ENCODE measurements at regions not wholly inside any gene's neighbourhood (a gene's known extent, or its start where the extent isn't known, plus 50 kb on each side); places are given as distances from the start of the nearest gene placed in this dataset.

DNA sequence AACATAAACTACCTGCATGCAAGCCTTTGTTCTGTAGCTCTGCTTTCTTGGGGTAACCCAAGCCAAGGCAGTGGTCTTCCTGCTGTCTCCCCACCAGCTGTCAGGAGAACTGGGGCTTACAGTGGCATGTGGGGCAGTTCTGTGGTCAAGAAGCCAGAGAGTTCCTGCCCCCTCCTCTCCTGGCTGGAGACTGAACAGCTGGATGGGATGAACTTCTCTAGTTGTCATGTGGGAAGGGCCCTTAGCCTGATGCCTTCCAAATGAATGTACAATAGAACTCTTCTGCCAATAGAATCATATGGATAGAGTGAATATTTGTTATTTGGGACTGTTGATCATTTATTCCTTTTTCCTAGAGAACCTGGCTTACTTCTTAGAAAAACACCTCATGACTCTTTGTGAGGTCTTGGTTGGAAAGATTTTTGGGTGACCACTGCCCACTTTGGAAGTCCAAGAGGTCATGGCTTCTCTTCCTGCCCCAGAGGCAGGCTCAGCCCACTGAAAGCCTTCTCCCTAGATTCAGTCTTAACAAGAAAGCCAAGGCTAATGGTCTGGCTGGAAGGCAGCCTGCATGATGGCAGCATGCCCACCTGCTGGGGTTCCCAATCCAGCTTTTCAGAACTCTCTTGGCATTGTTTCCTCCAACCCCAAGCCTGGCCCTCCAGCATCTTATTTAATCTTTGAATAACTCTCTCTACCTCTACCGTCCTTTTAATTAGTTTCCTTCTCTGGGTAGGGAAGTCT, 462.9 kb upstream of the PROK2 start:
- Histone ChIP-seq H3K4me3 (no peak overlapping the region), H3K36me3 (no peaks in the 10 kb centered on the region), H3K27ac (no peak overlapping the region), H3K27me3 (ENCODE audit: low read depth) (no peaks in the 10 kb centered on the region), H3K4me1 (peaks cover 13% of the 10 kb centered on the region), H3K9me3 (no peaks in the 10 kb centered on the region)
- intact Hi-C loops (cut with DNase I), result no loop called here
- ATAC-seq (no peak), DNase-seq (no peak)
- TF ChIP-seq, protein P1, sequence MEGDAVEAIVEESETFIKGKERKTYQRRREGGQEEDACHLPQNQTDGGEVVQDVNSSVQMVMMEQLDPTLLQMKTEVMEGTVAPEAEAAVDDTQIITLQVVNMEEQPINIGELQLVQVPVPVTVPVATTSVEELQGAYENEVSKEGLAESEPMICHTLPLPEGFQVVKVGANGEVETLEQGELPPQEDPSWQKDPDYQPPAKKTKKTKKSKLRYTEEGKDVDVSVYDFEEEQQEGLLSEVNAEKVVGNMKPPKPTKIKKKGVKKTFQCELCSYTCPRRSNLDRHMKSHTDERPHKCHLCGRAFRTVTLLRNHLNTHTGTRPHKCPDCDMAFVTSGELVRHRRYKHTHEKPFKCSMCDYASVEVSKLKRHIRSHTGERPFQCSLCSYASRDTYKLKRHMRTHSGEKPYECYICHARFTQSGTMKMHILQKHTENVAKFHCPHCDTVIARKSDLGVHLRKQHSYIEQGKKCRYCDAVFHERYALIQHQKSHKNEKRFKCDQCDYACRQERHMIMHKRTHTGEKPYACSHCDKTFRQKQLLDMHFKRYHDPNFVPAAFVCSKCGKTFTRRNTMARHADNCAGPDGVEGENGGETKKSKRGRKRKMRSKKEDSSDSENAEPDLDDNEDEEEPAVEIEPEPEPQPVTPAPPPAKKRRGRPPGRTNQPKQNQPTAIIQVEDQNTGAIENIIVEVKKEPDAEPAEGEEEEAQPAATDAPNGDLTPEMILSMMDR (IDR thresholded peaks at IDR 0.05), result no peak

DNA sequence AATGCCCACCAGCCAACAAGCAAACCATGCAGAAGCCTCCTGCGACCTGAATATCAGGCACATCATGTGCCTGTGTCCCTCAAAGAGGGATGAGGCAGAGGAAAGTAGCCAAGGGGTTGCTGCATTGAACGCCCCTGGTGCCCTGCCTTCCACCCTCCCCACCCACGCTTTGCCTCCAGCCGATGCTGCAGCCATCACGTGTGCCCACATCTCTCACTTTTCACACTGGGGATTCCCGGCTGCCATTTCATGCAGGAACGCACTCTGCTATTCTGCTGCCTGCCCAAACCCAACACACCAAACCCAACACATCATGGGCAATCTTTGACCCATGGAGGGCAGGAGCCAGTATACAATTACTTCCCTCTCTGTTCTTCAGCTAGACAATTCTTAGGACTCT, 462.2 kb upstream of the PROK2 start:
- DNase-seq (no peak), ATAC-seq (no peak)
- no peak overlapping the region for H3K27ac ChIP-seq
- H3K27me3 ChIP-seq (ENCODE audit: low read depth), result no peaks in the 10 kb centered on the region
- peaks cover 13% of the 10 kb centered on the region for H3K4me1 ChIP-seq
- intact Hi-C loops (cut with DNase I), result no loop called here
- H3K9me3 ChIP-seq, result no peaks in the 10 kb centered on the region
- TF ChIP-seq, protein P1 (IDR thresholded peaks at IDR 0.05), result no peak
- no peaks in the 10 kb centered on the region for H3K36me3 ChIP-seq
- H3K4me3 ChIP-seq, result no peak overlapping the region

DNA sequence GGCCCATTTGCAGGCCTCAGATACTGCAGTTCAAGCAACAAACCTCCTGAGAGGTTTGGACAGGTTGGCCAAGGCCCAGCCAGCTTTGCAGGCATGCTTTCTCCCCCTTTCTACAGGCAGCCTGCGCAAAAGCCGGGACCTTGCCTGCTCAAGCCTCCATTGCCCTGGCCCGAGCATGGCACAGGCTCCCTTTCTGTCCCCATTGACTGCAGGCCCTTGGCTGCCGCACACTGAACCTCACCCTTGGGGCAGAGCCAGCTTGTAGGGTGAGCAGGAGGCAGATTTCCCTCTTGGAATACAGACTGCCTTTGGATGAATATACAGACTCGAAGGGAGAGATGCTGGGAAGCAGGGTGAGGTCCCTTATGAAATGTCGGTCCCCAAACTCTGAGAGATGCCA, 461.7 kb upstream of the PROK2 start:
- Histone ChIP-seq H3K9me3 (no peaks in the 10 kb centered on the region), H3K4me3 (no peak overlapping the region), H3K4me1 (peaks cover 13% of the 10 kb centered on the region), H3K27me3 (ENCODE audit: low read depth) (no peaks in the 10 kb centered on the region), H3K36me3 (no peaks in the 10 kb centered on the region), H3K27ac (no peak overlapping the region)
- DNase-seq, result no peak
- no peak for ATAC-seq
- TF ChIP-seq, protein P1 (IDR thresholded peaks at IDR 0.05), result no peak
- intact Hi-C loops (cut with DNase I), result no loop called here

DNA sequence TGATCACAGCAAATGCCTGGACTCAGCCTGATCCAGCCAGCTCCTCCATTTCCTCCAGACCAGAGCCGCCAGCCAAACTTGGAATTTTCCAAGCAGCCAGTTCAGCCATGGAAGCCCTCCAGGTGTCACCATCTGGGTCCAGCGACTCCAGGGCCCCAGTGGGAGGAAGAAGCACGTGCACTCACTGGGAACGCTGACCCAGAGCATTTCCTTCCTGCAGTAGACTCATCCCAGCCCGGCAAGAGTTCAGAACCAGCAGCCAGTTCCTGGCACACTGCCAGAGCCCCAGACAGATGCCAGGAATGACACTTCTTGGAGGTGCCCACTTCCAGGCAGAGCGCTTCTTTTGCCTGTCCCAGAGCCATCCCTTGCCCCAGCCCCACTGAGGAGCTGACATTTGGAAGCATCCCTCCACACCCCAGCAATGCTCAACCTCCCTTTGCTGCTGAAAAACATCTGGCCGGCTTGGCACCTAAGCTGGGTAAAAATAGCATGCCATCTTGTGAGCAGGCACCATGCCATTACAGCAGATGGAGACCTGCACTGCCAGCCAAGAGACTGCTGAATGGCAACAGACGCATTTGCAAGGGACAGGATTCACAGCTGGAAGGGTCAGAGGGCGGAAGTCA, 460.3 kb upstream of the PROK2 start:
- peak; percentile 61 for ATAC-seq

DNA sequence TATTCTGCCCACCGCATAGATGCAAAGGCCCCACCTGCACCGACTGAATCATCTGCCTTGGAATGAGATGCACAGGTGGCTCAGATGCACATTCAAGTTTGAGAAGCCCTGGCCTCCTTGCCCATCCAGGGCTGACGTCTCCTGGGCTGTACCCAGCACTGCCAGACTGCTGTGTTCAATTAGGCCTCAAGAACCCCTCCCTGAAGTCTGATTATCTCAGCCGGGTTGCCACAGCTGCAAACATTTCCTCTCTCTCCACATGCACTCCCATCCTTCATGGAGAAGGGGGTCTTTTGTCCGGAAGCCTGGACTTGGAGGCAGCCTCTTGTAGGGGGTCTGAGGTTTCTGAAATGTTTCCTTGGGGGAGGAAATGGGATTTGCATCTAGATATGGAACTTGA, 459.4 kb upstream of the PROK2 start:
- Histone ChIP-seq H3K27me3 (ENCODE audit: low read depth) (no peaks in the 10 kb centered on the region), H3K27ac (no peak overlapping the region), H3K4me3 (no peak overlapping the region), H3K9me3 (no peaks in the 10 kb centered on the region), H3K36me3 (no peaks in the 10 kb centered on the region), H3K4me1 (peaks cover 20% of the 10 kb centered on the region)
- no peak for ATAC-seq
- no peak for DNase-seq
- TF ChIP-seq, protein P1 (IDR thresholded peaks at IDR 0.05), result no peak
- intact Hi-C loops (cut with DNase I), result no loop called here

More for the DNA sequence above, 460.3 kb upstream of the PROK2 start:
- TF ChIP-seq, protein P1 (IDR thresholded peaks at IDR 0.05), result no peak
- Histone ChIP-seq H3K36me3 (no peaks in the 10 kb centered on the region), H3K4me1 (peaks cover 14% of the 10 kb centered on the region), H3K27me3 (ENCODE audit: low read depth) (no peaks in the 10 kb centered on the region), H3K4me3 (no peak overlapping the region), H3K9me3 (no peaks in the 10 kb centered on the region), H3K27ac (no peak overlapping the region)
- intact Hi-C loops (cut with DNase I), result no loop called here
- peak; percentile 52 for DNase-seq
